ENCODE measurements at regions not wholly inside any gene's neighbourhood (a gene's known extent, or its start where the extent isn't known, plus 50 kb on each side); places are given as distances from the start of the nearest gene placed in this dataset.

GRCh38 chr16:9495824-9496223, 404.4 kb downstream of the HAPSTR1 start (continued):
- TF ChIP-seq SP7 (tag by site-specific recombination; IDR thresholded peaks at IDR 0.05) (no peak), HOXD13 (CRISPR knock-in tag; IDR thresholded peaks at IDR 0.05; ENCODE audit: borderline replicate concordance) (no peak), ZNF48 (tag by site-specific recombination; IDR thresholded peaks at IDR 0.05) (no peak), ZNF157 (tag by site-specific recombination; IDR thresholded peaks at IDR 0.05) (no peak), ZFP41 (tag by site-specific recombination; IDR thresholded peaks at IDR 0.05; ENCODE audit: borderline replicate concordance) (no peak), ZBTB17 (tag by site-specific recombination; IDR thresholded peaks at IDR 0.05) (no peak), OSR2 (tag by site-specific recombination; IDR thresholded peaks at IDR 0.05) (no peak), ZNF664 (tag by site-specific recombination; IDR thresholded peaks at IDR 0.05) (no peak)

- POLR2A ChIA-PET, result no interaction called here
- no peaks in the 10 kb centered on the region for H3K36me3 ChIP-seq (ENCODE audit: control insufficient read depth in 2 of 2, insufficient read depth in 1 of 2, low read length in 2 of 2)
- CTCF ChIA-PET, result no interaction called here
- H3K4me3 ChIP-seq (ENCODE audit: low read depth, low read length), result no peak overlapping the region
- H3K4me1 ChIP-seq (ENCODE audit: control insufficient read depth, insufficient read depth, low read length), result no peaks in the 10 kb centered on the region
- TF ChIP-seq ELK4 (IDR thresholded peaks at IDR 0.05; ENCODE audit: borderline replicate concordance, low read depth, low read length), result no peak
- TF ChIP-seq ZNF2 (tag by site-specific recombination; IDR thresholded peaks at IDR 0.05), result no peak
- no peak for TF ChIP-seq HOXC10 (CRISPR knock-in tag; IDR thresholded peaks at IDR 0.05)
- no peak for TF ChIP-seq ZNF639 (tag by site-specific recombination; IDR thresholded peaks at IDR 0.05)
- TF ChIP-seq REST (tag by site-specific recombination; IDR thresholded peaks at IDR 0.05), result no peak
- TF ChIP-seq, protein P1, sequence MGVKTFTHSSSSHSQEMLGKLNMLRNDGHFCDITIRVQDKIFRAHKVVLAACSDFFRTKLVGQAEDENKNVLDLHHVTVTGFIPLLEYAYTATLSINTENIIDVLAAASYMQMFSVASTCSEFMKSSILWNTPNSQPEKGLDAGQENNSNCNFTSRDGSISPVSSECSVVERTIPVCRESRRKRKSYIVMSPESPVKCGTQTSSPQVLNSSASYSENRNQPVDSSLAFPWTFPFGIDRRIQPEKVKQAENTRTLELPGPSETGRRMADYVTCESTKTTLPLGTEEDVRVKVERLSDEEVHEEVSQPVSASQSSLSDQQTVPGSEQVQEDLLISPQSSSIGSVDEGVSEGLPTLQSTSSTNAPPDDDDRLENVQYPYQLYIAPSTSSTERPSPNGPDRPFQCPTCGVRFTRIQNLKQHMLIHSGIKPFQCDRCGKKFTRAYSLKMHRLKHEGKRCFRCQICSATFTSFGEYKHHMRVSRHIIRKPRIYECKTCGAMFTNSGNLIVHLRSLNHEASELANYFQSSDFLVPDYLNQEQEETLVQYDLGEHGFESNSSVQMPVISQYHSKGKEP (tag by site-specific recombination; IDR thresholded peaks at IDR 0.05), result no peak
- H3K9me3 ChIP-seq (ENCODE audit: control insufficient read depth, insufficient read depth, low read depth, low read length), result no peaks in the 10 kb centered on the region
- no peak overlapping the region for H3K27ac ChIP-seq (ENCODE audit: extremely low read depth, low read depth, low read length)
These were observed 406.3 kb downstream of the HAPSTR1 start for GRCh38 chr16:9497750-9498149.

GRCh38 chr16:9499941-9500593, 408.6 kb downstream of the HAPSTR1 start:
- ChIA-PET POLR2A (no interaction called here), CTCF (no interaction called here)
- Histone ChIP-seq H3K36me3 (ENCODE audit: control insufficient read depth in 2 of 2, insufficient read depth in 1 of 2, low read length in 2 of 2) (no peaks in the 10 kb centered on the region), H3K4me3 (ENCODE audit: low read depth, low read length) (no peak overlapping the region), H3K9me3 (ENCODE audit: control insufficient read depth, insufficient read depth, low read depth, low read length) (no peaks in the 10 kb centered on the region), H3K27ac (ENCODE audit: extremely low read depth, low read depth, low read length) (no peak overlapping the region), H3K4me1 (ENCODE audit: control insufficient read depth, insufficient read depth, low read length) (no peaks in the 10 kb centered on the region)
- TF ChIP-seq ZNF692 (tag by site-specific recombination; IDR thresholded peaks at IDR 0.05) (no peak), ZNF174 (tag by site-specific recombination; IDR thresholded peaks at IDR 0.05) (no peak), PRDM2 (tag by site-specific recombination; IDR thresholded peaks at IDR 0.05; ENCODE audit: borderline replicate concordance) (no peak), FEZF1 (tag by site-specific recombination; IDR thresholded peaks at IDR 0.05) (no peak)
